Cerebellar nuclear complex (tissue), 1 donor: ENCODE measurements at regions not wholly inside any gene's neighbourhood (a gene's known extent, or its start where the extent isn't known, plus 50 kb on each side); places are given as distances from the start of the nearest gene placed in this dataset.

Source experiments
- DNase-seq, 2 experiments: peaks; one replicate each; lab custom pipeline; 2025; lab: John Stamatoyannopoulos, UW

DNA sequence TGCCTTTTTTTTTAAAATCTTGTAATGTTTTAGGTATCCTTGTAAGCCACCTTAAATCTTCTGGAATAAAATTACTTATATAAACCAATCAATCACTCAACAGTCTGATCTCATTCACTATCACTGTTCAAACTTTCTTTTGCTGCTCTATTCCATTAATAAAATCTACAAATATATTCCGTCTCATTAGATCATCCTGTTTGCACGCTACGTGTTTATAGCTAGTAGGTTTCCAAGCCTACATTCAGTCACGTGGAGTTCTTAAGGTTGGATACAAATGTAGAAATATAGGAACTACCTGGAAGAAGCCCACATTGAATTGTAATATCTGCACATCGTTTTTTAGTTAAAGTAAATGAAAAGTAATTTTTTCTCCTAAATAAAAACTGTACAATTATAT lies 274.8 kb upstream of the CNTN4 start:
- no peak for DNase-seq

DNA sequence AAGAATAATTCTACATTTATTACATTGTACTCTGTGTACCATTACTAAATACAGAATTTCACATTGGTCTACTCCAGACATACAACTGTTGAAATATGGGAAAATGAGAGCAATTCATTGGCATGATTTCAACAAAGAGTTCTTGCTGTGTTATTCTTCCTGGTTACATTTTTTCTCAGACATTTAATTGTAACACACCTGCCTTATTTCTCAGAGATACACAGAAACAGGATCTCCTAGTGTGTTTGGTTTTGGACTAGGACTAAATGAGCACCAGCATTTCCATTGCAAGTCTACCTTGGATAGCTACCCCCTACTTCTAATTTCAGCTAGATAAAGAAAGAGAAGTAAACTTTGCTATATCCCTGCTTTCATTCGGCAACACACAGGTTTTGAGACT lies 274.3 kb upstream of the CNTN4 start:
- DNase-seq, result no peak

DNA sequence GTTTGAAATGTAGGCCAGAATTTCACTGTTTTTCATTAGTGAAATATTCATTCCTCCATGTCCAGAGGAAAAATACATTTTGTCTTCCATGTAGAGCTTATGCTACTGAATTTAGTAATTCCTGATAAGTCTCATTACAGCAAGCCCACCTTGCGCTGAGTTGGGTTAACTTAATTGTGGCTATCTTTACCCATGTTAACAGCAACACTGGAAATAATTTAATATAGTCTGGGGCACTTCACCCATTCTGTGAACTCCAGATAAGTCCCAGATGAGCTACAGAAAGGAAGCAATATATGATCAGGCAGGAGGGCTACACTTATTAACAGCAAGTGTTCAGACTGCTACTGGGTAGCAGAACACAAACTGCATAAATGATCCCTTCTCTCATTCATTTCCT lies 270.1 kb upstream of the CNTN4 start:
- no peak for DNase-seq

DNA sequence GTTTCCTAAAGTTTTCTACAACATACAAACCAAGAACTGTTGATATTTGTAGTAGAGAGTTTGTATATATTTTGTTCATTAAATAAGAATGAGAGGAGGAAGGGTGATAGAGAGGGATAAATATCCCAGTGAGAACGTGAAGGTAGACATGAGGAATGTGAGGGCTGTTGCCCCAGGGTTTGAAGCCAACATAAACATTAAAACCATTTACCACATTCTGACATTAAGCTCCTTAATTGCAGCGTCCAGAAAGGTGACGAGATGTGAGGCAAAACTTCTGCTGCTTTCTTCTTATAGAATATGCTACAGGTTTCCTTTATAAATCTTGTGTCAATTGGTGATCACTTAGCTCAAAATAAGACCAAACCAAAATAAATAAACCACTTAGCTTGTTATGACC lies 267.8 kb upstream of the CNTN4 start:
- DNase-seq, result no peak

DNA sequence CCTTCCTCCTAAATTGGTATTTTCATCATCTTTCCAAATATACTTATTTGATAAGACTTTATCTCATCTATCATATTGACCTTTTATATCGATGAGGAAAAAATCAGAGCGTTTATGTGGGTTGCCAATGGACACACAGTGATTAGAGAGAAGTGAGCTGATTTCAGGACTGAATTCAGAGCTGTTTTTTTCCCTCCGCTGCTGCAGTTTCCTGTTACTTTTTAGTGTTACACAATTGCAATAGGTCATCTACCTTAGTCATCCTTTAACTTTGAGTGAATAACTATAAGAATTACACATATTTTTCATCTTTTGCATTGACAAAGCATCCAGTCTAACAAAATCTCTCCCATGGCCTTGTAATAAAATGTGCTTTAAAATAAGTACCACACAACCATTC lies 266.3 kb upstream of the CNTN4 start:
- DNase-seq, result no peak

GRCh38 chr3:1843111-1843510 lies 255.6 kb upstream of the CNTN4 start:
- no peak for DNase-seq

- DNase-seq, result no peak
Measured at GRCh38 chr3:1847571-1847970, 251.1 kb upstream of the CNTN4 start.

GRCh38 chr3:1848935-1849334 lies 249.7 kb upstream of the CNTN4 start:
- no peak for DNase-seq

GRCh38 chr3:1852950-1853349 lies 245.7 kb upstream of the CNTN4 start:
- no peak for DNase-seq

- no peak for DNase-seq
Measured at GRCh38 chr3:1855841-1856240, 242.8 kb upstream of the CNTN4 start.

DNA sequence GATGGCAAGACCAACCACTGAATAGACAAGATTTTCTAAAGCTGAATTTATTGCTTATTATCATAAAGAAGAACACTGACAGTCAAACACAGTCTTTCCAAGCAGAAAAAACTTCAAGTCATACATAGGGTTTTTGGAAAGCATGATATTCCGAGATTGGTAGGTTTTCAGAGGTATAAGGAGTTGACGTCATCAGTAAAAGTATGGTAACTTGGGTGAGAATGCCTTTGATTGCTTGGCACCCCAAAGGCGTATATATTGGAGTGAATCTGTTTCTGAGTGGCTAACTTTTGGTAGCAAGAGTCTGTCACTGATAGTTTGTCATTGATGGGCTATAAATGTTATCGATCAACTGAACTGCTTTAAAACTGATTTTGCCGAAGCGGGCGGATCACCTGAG lies 227.9 kb upstream of the CNTN4 start:
- DNase-seq, result no peak

DNA sequence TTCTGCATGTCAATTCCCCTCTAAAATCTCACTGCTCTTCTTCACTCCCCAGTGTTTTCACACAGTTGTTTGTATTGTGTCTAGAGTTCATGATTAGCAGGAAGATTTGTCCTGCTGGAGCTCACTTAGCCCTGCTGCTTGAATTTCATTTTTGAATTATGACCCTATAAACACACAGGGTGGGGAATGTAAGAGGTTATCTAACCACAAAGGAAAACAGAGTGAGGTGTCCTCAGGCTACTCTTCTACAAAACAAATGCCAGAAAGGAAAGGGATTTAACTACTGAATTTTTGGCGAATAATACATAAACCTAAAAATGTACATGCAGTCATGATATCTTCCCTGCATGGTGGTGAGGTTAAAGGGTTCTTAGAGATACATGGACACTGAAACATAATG lies 215.1 kb upstream of the CNTN4 start:
- no peak for DNase-seq

GRCh38 chr3:1892459-1892858 lies 206.2 kb upstream of the CNTN4 start:
- no peak for DNase-seq

DNA sequence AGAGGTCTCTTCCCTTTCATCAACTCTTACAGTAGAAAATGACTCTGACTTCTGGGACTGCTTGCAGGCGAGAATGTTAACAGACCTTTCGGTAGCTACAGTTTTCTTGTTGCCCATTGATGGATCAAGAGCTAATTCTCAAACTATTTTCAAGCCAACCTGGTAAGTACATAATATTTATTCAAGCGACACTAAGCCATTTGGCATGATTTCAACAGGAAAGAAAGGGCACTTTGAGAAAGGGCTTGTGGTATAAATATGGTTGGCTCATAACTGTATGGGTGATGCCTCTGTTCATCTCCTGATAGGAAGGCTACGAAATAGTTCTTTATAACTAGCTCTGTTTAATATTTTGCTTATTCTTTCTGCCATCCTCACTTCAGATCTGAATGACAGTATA lies 196.2 kb upstream of the CNTN4 start:
- DNase-seq, result no peak

GRCh38 chr3:1903111-1903510 lies 195.6 kb upstream of the CNTN4 start:
- DNase-seq, result no peak

DNA sequence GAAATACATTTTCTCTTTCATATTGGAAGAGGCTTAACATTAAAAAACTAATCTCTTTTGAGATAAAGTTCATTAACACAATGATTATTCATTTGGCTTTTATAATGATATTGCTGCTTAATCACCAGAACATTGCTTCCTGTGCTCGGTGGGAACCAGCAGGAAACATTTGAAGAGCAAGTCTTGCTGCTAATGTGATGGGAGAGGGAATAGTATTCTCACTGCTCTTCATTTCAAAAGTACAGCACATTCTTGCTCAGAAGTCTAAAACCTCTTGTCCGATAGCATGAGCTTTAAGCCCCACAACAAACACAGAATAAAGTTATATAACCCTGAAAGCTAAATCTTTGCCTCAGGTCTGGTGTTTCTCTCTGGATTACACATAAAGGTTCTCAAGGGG lies 190.8 kb upstream of the CNTN4 start:
- no peak for DNase-seq

DNA sequence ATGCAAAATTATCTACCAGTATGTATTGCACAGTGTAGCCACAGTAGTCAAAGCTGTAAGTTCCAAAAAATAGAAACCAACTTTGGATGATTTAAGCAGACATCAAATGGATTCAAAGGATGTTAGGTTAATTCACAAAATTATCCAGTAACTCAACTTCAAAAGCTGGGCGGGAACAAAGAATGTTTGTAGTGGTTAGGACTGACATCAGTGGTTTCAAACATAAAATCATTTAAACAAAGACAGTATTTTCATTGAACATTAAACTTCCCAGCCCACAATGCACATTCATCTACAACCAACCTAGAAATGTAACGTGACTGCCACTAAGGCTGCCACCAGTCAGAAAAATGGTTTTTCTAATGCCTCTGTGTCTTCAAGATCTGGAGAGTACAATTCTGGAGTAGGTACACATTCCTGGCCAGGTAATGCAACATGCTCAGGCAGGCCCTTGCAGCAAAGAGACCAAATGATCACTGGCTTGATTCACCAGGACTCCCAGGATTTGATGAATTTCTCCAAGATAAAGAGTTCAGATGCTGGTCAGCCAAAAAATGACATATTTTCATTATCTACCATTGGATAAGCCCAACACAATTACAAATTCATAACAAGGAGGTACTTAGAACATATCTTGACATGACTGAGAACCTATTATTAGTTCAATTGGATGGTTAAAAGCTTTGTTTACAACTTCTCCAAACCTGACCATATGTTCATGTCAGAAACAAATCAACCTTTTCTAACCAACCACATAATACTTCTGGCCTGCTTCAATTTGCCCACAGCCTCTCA lies 189.8 kb upstream of the CNTN4 start:
- DNase-seq, result no peak

DNA sequence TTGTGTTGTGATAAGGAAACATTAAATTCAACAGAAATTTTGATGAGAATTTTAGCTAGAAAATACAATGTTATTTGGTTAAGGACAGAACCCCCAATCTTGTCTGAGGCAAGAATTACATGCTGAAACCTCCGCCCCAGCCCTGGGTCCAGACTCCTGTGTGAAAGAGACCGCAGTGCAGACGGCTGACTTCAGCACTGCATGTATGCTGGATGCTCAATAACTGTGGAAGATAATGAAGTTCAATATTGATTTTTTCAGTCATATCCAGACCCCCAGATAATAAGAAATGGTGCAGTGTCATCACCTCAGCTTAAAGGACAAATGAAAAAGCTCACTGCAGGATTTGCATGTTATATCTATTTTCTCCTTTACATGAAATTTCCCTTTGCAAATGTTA lies 188.3 kb upstream of the CNTN4 start:
- no peak for DNase-seq

GRCh38 chr3:1929788-1930414 lies 168.8 kb upstream of the CNTN4 start:
- no peak for DNase-seq

- no peak for DNase-seq
Measured at GRCh38 chr3:1938975-1939374, 159.7 kb upstream of the CNTN4 start.

- DNase-seq, result no peak
Measured at GRCh38 chr3:1942781-1943180, 155.9 kb upstream of the CNTN4 start.

DNA sequence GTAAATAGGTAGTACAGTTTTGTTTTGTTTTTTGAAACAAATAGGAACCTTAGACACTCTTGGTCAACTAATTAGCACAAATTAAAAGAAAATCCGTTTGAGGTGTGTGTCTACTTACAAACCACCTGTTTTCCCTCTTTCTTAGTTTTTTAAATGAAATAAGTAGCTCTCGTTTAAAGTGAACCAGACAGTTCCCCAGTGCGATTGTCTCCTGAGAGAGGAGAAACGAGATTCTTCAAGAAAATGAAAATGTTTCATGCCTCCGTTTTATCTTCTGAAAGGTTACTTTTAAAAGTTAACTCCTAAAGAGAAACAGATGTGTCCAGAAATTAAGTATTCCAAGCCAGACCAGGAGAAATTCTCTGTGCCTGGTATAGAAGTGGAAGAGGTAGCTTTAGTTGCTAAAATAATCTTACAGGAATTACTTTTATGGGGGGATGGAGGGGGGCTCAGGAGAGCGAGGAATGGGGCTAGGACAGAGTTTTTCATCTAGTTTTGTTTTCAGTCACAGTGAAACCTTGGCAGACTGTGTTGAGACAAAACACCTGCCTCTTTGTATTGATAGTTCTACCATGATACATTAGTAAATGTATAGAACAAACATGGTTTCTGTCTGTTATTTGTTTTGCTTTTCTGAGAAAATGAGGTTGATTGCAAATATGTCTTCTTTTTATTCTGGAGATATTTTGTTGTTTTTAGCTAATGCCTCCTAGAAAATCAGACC lies 155.1 kb upstream of the CNTN4 start:
- no peak for DNase-seq

DNA sequence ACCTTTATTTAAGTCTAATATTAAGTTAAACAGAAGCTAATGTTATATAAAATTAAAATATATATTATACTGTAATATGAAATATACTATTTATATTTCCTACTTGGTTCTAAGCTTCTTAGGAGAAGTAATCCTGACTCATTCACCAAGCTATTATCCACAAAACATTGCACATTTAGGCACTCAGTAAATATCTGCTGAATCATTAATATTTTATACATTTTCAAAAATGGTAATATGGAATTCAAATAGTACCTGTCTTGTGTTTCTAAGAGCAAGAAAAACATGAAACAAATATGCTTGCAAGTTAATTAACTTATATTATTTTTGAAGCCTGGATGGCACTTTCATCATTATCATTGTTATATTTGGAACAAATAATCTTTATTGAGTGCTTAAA lies 153.0 kb upstream of the CNTN4 start:
- no peak for DNase-seq
